ENCODE measurements at regions not wholly inside any gene's neighbourhood (a gene's known extent, or its start where the extent isn't known, plus 50 kb on each side); places are given as distances from the start of the nearest gene placed in this dataset.
"Not testable (repeated sequence)": the region's sequence is repeated elsewhere in the genome, so short reads cannot be mapped to it uniquely, and the experiment has no call there.

- Histone ChIP-seq H3K4me3 (peak overlapping the region in 2 of 10 donors; percentile 8 to 32), H3K36me3 (no peaks in the 10 kb centered on the region), H3K4me1 (no peaks in the 10 kb centered on the region), H3K27me3 (peaks cover 0 to 42% (median 29%) of the 10 kb centered on the region in 7 donors), H3K9me3 (peaks cover 0 to 67% (median 0%) of the 10 kb centered on the region in 11 donors), H3K27ac (no peak overlapping the region)
- DNase-seq (no peak), ATAC-seq (no peak)
- TF ChIP-seq, protein P1, sequence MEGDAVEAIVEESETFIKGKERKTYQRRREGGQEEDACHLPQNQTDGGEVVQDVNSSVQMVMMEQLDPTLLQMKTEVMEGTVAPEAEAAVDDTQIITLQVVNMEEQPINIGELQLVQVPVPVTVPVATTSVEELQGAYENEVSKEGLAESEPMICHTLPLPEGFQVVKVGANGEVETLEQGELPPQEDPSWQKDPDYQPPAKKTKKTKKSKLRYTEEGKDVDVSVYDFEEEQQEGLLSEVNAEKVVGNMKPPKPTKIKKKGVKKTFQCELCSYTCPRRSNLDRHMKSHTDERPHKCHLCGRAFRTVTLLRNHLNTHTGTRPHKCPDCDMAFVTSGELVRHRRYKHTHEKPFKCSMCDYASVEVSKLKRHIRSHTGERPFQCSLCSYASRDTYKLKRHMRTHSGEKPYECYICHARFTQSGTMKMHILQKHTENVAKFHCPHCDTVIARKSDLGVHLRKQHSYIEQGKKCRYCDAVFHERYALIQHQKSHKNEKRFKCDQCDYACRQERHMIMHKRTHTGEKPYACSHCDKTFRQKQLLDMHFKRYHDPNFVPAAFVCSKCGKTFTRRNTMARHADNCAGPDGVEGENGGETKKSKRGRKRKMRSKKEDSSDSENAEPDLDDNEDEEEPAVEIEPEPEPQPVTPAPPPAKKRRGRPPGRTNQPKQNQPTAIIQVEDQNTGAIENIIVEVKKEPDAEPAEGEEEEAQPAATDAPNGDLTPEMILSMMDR (IDR thresholded peaks at IDR 0.05) = no peak
- 20 to 41% methylated on average over 81 to 97 of the region's 97 CpGs for WGBS, 2 donors
- intact Hi-C loops (cut with DNase I) = no loop called here
Measured at GRCh38 chr20:30487947-30488926, 769.2 kb upstream of the DEFB115 start.

- H3K4me1 ChIP-seq = no peaks in the 10 kb centered on the region
- DNase-seq (no peak), ATAC-seq (no peak)
- intact Hi-C loops (cut with DNase I) = no loop called here
- H3K27ac ChIP-seq = no peak overlapping the region
- H3K4me3 ChIP-seq = peak overlapping the region in 5 of 10 donors; percentile 4 to 32 (median 8)
- 7 to 26% methylated on average over 55 to 56 of the region's 56 CpGs for WGBS, 2 donors
- H3K27me3 ChIP-seq = peaks cover 0 to 42% (median 29%) of the 10 kb centered on the region in 7 donors
- H3K36me3 ChIP-seq = no peaks in the 10 kb centered on the region
- peaks cover 0 to 67% (median 0%) of the 10 kb centered on the region in 11 donors for H3K9me3 ChIP-seq
- TF ChIP-seq, protein P1 (IDR thresholded peaks at IDR 0.05) = no peak
Measured at GRCh38 chr20:30488941-30489613, 768.4 kb upstream of the DEFB115 start.

DNA sequence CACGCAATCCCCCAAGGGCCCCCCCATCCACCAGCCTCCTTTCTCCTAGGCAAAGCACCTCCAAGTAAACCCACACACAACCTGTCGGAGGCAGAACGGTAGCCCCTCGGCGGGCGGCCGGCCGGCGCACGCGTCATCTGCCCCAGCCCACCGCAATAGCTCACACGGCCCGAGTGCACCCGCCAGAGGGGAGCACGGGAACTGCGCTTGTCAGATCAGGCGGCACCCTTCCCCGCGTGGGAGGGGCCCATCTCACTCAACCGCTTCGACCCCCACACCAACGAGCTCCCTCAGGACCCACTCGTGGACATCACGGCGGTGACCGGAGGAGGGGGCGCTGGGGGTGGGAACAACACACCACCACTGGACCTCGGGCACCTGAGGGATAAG is 767.9 kb upstream of the DEFB115 start:
- 26 to 54% methylated on average over 29 of the region's 29 CpGs for WGBS, 2 donors
- peaks cover 0 to 64% (median 0%) of the 10 kb centered on the region in 11 donors for H3K9me3 ChIP-seq
- H3K27me3 ChIP-seq = peaks cover 0 to 42% (median 29%) of the 10 kb centered on the region in 7 donors
- no peaks in the 10 kb centered on the region for H3K36me3 ChIP-seq
- DNase-seq = no peak
- peak overlapping the region in 2 of 10 donors; percentile 5 to 10 for H3K4me3 ChIP-seq
- no peaks in the 10 kb centered on the region for H3K4me1 ChIP-seq
- TF ChIP-seq, protein P1 (IDR thresholded peaks at IDR 0.05) = no peak
- no peak overlapping the region for H3K27ac ChIP-seq
- intact Hi-C loops (cut with DNase I) = no loop called here
- no peak for ATAC-seq

GRCh38 chr20:30491016-30491415 is 766.4 kb upstream of the DEFB115 start:
- TF ChIP-seq, protein P1 (IDR thresholded peaks at IDR 0.05) = no peak
- Histone ChIP-seq H3K4me3 (no peak overlapping the region), H3K27me3 (peaks cover 0 to 47% (median 29%) of the 10 kb centered on the region in 7 donors), H3K9me3 (peaks cover 0 to 56% (median 0%) of the 10 kb centered on the region in 11 donors), H3K27ac (no peak overlapping the region), H3K36me3 (no peaks in the 10 kb centered on the region), H3K4me1 (no peaks in the 10 kb centered on the region)
- ATAC-seq (no peak), DNase-seq (no peak)
- WGBS, 2 donors = 87 to 89% methylated on average over 15 of the region's 15 CpGs
- intact Hi-C loops (cut with DNase I) = no loop called here

DNA sequence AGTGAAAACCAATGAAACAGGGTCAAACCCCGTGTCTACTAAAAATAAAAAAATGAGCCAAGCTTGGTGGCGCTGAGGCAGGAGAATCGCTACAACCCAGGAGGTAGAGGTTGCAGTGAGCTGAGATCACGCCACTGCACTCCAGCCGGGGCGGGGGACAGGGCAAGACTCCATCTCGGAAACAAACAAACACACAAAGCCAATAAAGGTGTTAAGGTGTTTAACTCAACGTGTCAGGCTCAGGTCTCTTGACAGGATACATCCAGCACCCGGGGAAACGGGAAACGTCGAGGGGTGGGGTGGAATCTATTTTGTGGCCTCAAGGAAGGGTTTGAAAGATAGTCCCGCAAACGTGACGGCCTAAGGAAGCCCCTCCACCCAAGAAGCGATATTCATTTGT is 760.8 kb upstream of the DEFB115 start:
- H3K9me3 ChIP-seq; DNase-seq; H3K4me1 ChIP-seq; intact Hi-C loops (cut with DNase I); H3K27ac ChIP-seq; H3K4me3 ChIP-seq; H3K36me3 ChIP-seq; ATAC-seq: not testable (repeated sequence)
- 74 to 76% methylated on average over 16 of the region's 16 CpGs for WGBS, 2 donors
- peaks cover 0 to 47% (median 13%) of the 10 kb centered on the region in 7 donors for H3K27me3 ChIP-seq

DNA sequence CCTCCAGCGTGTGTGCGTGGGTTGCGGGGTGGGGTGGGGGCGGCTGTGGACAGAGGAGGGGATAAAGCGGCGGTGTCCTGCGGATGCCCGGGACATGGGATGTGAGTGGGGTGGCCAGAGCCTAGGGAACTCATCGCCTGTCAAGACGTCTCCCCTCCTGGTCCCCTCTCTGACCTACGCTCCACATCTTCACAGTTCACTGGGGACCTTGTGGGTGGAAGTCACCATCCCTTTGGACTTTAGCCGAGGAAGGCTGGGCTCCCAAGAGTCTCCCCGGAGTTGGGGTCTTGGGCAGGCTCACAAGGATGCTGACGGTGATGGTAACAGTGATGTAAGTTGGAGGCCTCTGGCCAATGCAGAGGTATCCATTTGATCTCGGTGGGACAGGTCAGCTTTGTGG is 760.3 kb upstream of the DEFB115 start:
- DNase-seq; ATAC-seq; H3K4me3 ChIP-seq; H3K27ac ChIP-seq; H3K36me3 ChIP-seq; H3K4me1 ChIP-seq; H3K9me3 ChIP-seq; intact Hi-C loops (cut with DNase I): not testable (repeated sequence)
- WGBS, 2 donors = 91 to 92% methylated on average over 15 of the region's 15 CpGs
- peaks cover 0 to 53% (median 13%) of the 10 kb centered on the region in 7 donors for H3K27me3 ChIP-seq

All from heart right ventricle (tissue), 16 donors.